ENCODE measurements at regions not wholly inside any gene's neighbourhood (a gene's known extent, or its start where the extent isn't known, plus 50 kb on each side); places are given as distances from the start of the nearest gene placed in this dataset.

- TF ChIP-seq, protein P1, sequence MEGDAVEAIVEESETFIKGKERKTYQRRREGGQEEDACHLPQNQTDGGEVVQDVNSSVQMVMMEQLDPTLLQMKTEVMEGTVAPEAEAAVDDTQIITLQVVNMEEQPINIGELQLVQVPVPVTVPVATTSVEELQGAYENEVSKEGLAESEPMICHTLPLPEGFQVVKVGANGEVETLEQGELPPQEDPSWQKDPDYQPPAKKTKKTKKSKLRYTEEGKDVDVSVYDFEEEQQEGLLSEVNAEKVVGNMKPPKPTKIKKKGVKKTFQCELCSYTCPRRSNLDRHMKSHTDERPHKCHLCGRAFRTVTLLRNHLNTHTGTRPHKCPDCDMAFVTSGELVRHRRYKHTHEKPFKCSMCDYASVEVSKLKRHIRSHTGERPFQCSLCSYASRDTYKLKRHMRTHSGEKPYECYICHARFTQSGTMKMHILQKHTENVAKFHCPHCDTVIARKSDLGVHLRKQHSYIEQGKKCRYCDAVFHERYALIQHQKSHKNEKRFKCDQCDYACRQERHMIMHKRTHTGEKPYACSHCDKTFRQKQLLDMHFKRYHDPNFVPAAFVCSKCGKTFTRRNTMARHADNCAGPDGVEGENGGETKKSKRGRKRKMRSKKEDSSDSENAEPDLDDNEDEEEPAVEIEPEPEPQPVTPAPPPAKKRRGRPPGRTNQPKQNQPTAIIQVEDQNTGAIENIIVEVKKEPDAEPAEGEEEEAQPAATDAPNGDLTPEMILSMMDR (IDR thresholded peaks at IDR 0.05; ENCODE audit: low read depth, low read length), result no peak
- no peak for TF ChIP-seq EZH2phosphoT487 (IDR thresholded peaks at IDR 0.05; ENCODE audit: low read depth)
These were observed 251.9 kb downstream of the ETV1 start for GRCh38 chr7:13737563-13737962.

All from OCI-LY3 (cell line).